Stimulated activated CD4-positive, alpha-beta T cell treated with anti-CD3 and anti-CD28 coated beads, Interleukin-15, amount 100 ng/mL, for 24 hours (primary cell): ENCODE measurements at regions not wholly inside any gene's neighbourhood (a gene's known extent, or its start where the extent isn't known, plus 50 kb on each side); places are given as distances from the start of the nearest gene placed in this dataset.
"Not testable (repeated sequence)": the region's sequence is repeated elsewhere in the genome, so short reads cannot be mapped to it uniquely, and the experiment has no call there.

Experiments
- DNase-seq: peaks from one replicate; pipeline ENCODE4 v3.0.0-alpha.2; 2020

- not testable (repeated sequence) for DNase-seq
Observed at GRCh38 chr18:14992758-14993157, 244.8 kb downstream of the ANKRD30B start.

DNA sequence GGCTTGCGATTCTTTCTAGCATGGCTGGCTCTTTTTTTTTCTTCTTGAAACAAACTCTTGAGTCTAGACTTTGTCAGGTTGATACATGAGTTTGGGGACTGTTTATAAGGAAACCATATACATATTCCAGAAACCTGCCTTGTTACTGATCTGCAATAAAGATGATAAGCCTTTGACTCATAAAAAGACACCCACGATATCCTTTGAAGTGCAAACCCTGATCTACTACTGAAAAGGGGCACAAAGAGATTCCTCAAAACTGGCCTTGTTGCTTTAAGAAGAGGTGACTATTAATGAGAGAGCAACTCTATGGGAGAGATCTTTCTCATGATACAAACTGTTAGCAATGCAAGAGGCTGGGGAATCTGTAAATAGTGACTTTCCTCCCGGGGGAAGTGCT is 247.1 kb downstream of the ANKRD30B start:
- not testable (repeated sequence) for DNase-seq

DNA sequence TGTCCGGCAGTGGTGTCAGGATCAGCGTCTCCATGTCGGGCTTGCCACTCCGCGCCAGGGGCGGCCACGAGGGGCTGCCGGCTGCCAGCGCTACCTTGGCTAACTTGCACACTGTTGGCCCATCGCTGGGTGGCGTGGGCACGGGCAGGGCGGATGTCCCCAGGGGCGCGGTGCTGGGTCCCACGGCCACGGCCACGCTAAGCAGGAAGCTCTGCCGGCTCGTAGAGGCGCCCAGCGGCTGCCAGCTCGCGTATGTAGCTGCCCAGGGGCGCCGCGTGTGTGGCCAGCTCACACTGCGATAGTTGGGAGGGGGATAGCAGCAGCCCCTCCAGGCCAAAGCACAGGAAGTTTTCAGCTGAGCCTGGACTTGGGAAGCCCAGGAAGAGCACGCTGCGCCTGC is 249.4 kb downstream of the ANKRD30B start:
- DNase-seq = no peak

- not testable (repeated sequence) for DNase-seq
Observed at GRCh38 chr18:14997899-14998298, 249.9 kb downstream of the ANKRD30B start.

GRCh38 chr18:14998360-14999042 is 250.5 kb downstream of the ANKRD30B start:
- DNase-seq = not testable (repeated sequence)

GRCh38 chr18:14999085-14999975 is 251.4 kb downstream of the ANKRD30B start:
- DNase-seq = no peak

GRCh38 chr18:15000119-15001037 is 252.4 kb downstream of the ANKRD30B start:
- DNase-seq = not testable (repeated sequence)

DNA sequence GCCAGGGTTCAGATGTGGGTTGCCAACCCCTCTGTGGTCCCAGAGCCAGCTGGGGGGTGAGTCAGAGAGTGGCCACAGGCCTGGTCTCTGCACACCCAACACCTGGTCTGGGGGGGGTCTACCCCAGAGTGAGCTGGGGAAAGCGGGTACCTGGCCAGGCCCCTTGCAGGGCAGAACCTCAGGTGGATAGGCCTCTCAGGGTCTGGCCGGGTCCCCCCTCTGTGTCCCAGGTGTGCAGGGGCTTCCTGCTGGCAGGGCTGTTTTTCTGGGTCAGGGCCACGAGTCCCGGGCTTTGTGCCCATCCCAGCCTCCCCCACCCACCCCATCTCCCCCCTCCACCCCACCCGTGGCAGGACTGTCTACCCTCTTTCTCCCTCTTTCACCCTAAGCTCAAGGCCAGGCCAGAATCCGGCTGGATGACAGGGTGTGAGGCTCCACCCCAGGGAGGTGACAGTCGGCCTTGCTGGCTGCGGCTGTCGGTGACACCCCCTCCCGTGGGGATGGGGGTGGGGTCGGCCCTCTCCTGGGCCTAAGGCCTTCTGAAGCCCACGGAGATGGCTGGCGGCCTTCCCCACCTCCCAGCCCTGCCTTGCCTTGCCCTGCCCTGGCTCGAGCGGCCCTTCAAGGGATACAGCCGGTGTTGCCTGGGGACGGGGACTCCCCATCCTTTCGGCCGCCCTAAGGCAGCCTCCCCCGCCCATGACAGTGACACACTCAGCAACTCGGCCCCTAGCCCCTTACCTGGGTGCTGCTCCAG is 253.2 kb downstream of the ANKRD30B start:
- DNase-seq = not testable (repeated sequence)

DNA sequence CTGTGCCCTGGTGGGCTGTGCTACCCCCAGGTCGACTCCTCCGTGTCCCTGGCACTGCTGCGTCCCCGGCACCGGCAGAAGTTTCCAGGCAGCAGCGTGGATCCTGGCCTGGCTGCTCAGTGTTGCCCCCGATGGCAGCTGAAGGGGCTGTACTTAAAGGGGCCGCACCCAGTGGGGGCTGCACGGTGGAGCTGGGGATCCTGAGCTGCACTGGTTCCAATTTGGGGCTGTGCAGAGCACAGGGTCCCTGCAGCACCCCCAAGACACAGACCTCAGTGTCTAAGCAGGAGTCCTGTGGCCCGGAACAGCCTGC is 253.8 kb downstream of the ANKRD30B start:
- DNase-seq = not testable (repeated sequence)

GRCh38 chr18:15002765-15003164 is 254.8 kb downstream of the ANKRD30B start:
- DNase-seq = not testable (repeated sequence)

DNA sequence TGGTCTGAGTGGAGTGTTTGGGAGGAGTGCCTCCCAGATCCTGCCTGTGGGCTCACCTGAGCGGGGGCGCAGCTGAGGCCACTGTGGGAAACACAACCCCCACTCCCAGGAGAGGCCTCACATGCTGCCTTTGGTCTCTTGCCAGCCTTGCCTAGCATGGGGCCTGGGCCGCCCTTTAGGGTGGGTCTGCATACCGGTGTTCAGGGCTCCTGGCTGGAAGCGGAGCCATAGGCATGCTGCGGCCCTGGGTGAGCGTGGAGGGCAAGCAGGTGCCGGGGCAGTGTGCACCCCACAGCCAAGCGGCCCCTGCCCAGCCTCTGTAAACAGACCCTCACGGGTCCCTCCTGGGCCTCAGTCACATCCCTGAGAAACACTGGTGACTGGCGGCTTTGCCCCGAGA is 255.3 kb downstream of the ANKRD30B start:
- not testable (repeated sequence) for DNase-seq

DNA sequence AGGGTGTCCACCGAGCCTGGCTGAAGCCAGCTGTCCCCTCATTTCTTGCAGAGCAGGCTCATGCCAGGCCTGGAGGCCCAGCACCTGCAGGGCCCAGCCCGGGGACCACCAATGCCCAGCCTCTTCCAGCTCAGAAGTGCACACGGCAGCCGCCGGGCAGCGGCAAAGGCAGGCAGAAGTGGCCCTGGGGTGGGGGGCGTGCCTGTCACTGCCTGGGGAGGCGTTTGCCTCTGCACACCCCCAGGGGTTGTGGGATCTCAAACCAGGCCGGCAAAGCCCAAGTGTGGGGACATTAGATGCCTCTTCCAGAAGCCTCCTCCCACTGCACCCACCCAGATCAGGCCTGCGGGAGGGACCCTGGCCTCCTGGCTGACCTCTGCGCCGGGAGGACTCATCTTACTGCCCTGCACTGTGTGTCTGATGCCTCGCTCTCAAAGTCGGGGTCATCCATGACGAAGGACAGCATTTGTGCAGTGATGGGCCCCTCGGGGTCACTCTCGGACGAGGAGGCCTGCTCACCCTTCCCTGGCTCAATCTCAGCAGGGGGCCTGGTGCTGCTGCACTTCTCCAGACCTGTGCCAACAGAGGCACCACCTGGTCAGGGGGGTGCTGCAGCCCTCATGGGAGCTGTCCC is 255.8 kb downstream of the ANKRD30B start:
- not testable (repeated sequence) for DNase-seq

DNA sequence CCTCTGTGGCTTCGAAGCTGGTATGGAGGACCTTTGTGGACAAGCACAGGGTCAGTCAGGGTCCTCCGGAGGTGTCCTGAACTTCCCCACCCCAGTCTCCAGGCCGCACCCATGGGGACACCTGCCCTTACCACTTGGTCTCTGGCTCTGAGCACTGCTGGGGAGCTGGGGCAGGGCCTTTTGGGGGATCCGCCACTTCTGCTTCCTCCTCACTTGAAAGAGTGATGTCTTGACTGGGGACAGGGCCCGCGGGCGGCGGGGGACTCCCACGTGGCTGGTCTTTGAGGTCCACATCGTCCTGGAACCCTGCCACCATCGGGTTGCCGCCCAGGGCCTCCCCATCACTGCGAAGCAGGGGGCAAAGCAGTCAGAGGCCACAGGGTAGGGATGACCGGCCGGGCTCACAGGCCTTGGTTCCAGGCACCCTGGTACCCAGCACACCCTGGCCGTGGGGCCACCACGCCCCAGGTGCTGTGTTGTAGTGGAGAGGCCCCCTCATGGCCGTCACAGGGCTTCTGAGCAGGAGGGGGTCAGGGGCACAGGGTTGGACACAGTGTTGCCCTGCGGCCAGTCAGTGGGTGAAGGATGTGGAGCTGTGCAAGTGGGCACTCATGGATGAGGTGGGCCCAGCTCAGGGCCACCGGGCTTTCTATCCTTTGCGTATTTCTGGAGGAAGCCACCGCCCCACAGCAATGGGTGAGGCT is 256.4 kb downstream of the ANKRD30B start:
- DNase-seq = not testable (repeated sequence)

- DNase-seq = no peak
Observed at GRCh38 chr18:15005313-15006130, 257.6 kb downstream of the ANKRD30B start.

DNA sequence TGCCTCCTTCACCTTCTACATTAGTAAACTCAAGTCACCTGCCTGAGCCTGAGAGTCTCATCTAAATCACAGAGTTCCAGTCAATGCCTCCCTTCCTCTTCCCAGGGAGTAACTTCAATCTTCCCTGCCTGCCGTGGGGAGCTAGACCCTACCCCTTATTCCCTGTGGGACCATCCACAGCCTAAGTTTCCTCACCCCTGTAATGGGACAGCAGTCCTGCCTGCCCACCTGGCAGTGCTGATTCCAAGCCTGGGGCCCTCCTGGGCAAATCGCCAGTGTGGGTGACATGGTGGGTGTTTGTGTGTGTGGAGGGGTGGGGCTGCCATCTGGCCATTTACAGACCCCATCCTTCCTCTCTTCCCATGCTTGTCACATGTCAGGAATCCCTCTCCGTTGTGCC is 258.6 kb downstream of the ANKRD30B start:
- not testable (repeated sequence) for DNase-seq

DNA sequence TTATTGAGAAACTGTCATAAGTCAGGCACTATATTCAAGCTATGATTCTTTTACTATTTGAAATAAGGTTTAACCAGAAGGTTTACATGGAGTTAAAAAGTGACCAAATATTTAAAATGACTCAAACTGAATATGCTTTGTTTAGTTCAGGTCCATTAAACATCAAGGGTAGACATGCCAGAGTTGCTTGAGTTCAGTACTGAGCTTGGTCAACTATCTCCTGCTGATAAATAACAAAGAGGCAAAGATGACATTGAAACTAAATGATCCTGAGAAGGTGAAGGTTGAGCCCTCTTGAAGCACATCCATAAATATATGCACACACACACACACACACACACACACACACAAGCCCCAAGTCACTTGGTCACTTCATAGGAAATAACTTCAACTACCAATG is 278.1 kb downstream of the ANKRD30B start:
- not testable (repeated sequence) for DNase-seq

DNA sequence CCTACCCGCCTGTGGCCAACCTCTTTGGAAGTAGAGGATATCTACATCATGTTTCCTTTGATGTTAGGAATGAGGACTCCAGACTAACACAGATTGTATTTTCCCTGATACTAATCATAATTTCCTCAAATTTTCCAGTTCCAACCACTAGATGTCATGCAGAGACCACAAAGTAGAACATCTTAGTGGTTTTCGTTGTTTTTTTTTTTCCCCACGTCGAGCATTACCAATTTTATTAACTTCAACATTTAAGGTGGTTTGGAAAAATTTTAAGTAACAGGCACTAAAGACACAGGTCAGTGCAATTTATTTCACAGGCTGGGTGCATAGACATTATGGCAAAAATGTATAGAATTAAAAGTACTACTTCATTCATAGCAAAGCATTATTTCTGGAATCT is 280.1 kb downstream of the ANKRD30B start:
- DNase-seq = not testable (repeated sequence)

DNA sequence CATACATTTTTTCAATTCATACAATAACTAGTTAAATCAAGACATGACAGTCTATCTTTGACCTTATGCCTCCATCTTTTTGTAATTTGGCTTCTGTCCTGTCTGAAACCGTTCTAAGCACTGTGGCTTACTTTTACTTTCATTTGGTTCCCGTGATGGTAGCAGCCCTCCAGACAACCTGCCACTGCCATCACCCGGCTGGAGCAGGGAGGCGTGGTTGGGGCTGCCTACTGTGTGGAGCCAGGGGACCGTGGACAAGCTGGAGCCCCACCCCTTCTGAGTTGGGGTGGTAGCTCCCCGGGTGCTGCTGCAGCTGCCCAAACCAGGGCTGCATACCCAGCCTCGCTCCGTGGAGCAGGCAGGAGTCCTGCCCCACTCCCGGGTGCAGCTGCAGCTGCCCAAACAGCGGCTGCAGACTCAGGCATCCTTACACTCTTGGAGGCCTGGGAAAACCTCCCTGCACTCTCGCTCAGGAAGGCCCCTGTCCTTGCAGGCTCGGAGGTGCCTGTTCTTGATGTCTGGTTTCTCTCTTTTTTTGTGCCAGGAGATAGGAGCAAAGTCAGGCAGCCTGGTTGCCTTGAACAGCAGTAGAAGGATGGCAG is 312.4 kb downstream of the ANKRD30B start:
- DNase-seq = not testable (repeated sequence)

DNA sequence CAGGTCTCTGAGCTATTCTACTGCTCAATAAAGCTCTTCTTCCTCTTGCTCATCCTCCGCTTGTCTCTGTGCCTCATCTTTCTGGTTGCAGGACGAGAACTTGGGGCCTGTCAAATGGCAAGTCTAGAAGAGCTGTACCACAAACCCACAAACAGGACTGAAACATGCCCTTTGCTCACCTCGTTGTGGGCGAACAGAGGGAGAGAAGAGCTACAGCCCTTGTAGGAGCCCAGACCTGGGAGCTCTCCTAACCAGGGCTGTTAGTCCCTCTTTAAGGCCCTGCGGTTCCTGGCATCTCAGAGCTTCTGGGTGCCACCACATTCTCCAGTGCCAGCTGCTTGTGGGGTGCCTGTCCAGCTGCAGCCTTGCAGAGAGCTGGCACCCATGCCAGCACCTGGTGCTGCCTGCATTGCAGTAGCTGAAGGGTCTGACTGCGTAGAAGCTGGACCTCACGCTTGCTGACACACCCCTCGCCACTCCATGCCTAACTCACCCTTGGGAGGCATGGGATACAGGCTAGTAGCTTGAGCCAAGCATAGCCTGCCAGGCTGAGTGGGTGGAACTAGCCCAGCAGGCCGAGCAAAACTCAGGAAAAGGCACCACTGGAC is 313.4 kb downstream of the ANKRD30B start:
- not testable (repeated sequence) for DNase-seq
